ENCODE measurements at regions not wholly inside any gene's neighbourhood (a gene's known extent, or its start where the extent isn't known, plus 50 kb on each side); places are given as distances from the start of the nearest gene placed in this dataset.
A peak's percentile ranks its signal among the peaks of the same experiment; 100 is the strongest.

- H3K27me3 ChIP-seq (ENCODE audit: control insufficient read depth, insufficient read depth, low read length) = peaks cover 9% of the 10 kb centered on the region; the same call in 1 of the 2 replicates
- no peaks in the 10 kb centered on the region for H3K36me3 ChIP-seq (ENCODE audit: control insufficient read depth, insufficient read depth, low read length)
- no peak overlapping the region for H3K4me3 ChIP-seq (ENCODE audit: low read depth, low read length)
- H3K9ac ChIP-seq (ENCODE audit: low read depth, low read length) = no peak overlapping the region
- peaks cover 7% of the 10 kb centered on the region for H3K4me1 ChIP-seq (ENCODE audit: control insufficient read depth, insufficient read depth, low read length)
- no peak overlapping the region for H3K27ac ChIP-seq (ENCODE audit: low read depth, low read length)
- H3K9me3 ChIP-seq (ENCODE audit: control insufficient read depth, insufficient read depth, low read length) = no peaks in the 10 kb centered on the region
Observed at GRCh38 chr9:19939734-19940278, 151.0 kb upstream of the SLC24A2 start.

- Histone ChIP-seq H3K27ac (ENCODE audit: low read depth, low read length) (no peak overlapping the region), H3K9ac (ENCODE audit: low read depth, low read length) (no peak overlapping the region), H3K27me3 (ENCODE audit: control insufficient read depth, insufficient read depth, low read length) (peaks cover 10% of the 10 kb centered on the region; the same call in 1 of the 2 replicates), H3K9me3 (ENCODE audit: control insufficient read depth, insufficient read depth, low read length) (no peaks in the 10 kb centered on the region), H3K4me3 (ENCODE audit: low read depth, low read length) (no peak overlapping the region), H3K4me1 (ENCODE audit: control insufficient read depth, insufficient read depth, low read length) (peaks cover 7% of the 10 kb centered on the region), H3K36me3 (ENCODE audit: control insufficient read depth, insufficient read depth, low read length) (no peaks in the 10 kb centered on the region)
Observed at GRCh38 chr9:19938990-19939733, 150.3 kb upstream of the SLC24A2 start.

- Histone ChIP-seq H3K27me3 (ENCODE audit: control insufficient read depth, insufficient read depth, low read length) (peaks cover 26% of the 10 kb centered on the region), H3K4me1 (ENCODE audit: control insufficient read depth, insufficient read depth, low read length) (peaks cover 7% of the 10 kb centered on the region), H3K27ac (ENCODE audit: low read depth, low read length) (no peak overlapping the region), H3K4me3 (ENCODE audit: low read depth, low read length) (no peak overlapping the region), H3K9me3 (ENCODE audit: control insufficient read depth, insufficient read depth, low read length) (no peaks in the 10 kb centered on the region), H3K36me3 (ENCODE audit: control insufficient read depth, insufficient read depth, low read length) (no peaks in the 10 kb centered on the region), H3K9ac (ENCODE audit: low read depth, low read length) (no peak overlapping the region)
Observed at GRCh38 chr9:19937121-19937520, 148.3 kb upstream of the SLC24A2 start.

GRCh38 chr9:19936598-19936997, 147.8 kb upstream of the SLC24A2 start:
- Histone ChIP-seq H3K36me3 (ENCODE audit: control insufficient read depth, insufficient read depth, low read length) (no peaks in the 10 kb centered on the region), H3K9me3 (ENCODE audit: control insufficient read depth, insufficient read depth, low read length) (no peaks in the 10 kb centered on the region), H3K4me3 (ENCODE audit: low read depth, low read length) (no peak overlapping the region), H3K4me1 (ENCODE audit: control insufficient read depth, insufficient read depth, low read length) (peaks cover 7% of the 10 kb centered on the region), H3K9ac (ENCODE audit: low read depth, low read length) (no peak overlapping the region), H3K27ac (ENCODE audit: low read depth, low read length) (no peak overlapping the region), H3K27me3 (ENCODE audit: control insufficient read depth, insufficient read depth, low read length) (peaks cover 26% of the 10 kb centered on the region)

GRCh38 chr9:19935422-19935821, 146.6 kb upstream of the SLC24A2 start:
- Histone ChIP-seq H3K4me1 (ENCODE audit: control insufficient read depth, insufficient read depth, low read length) (peaks cover 7% of the 10 kb centered on the region), H3K4me3 (ENCODE audit: low read depth, low read length) (no peak overlapping the region), H3K27me3 (ENCODE audit: control insufficient read depth, insufficient read depth, low read length) (peaks cover 26% of the 10 kb centered on the region), H3K9ac (ENCODE audit: low read depth, low read length) (no peak overlapping the region), H3K27ac (ENCODE audit: low read depth, low read length) (no peak overlapping the region), H3K9me3 (ENCODE audit: control insufficient read depth, insufficient read depth, low read length) (no peaks in the 10 kb centered on the region), H3K36me3 (ENCODE audit: control insufficient read depth, insufficient read depth, low read length) (no peaks in the 10 kb centered on the region)

- peak overlapping the region; percentile 38 for H3K4me3 ChIP-seq (ENCODE audit: low read depth, low read length)
- peaks cover 7% of the 10 kb centered on the region for H3K4me1 ChIP-seq (ENCODE audit: control insufficient read depth, insufficient read depth, low read length)
- peaks cover 26% of the 10 kb centered on the region for H3K27me3 ChIP-seq (ENCODE audit: control insufficient read depth, insufficient read depth, low read length)
- H3K27ac ChIP-seq (ENCODE audit: low read depth, low read length) = no peak overlapping the region
- peak overlapping the region; percentile 13; the same call in 1 of the 2 replicates for H3K9ac ChIP-seq (ENCODE audit: low read depth, low read length)
- H3K9me3 ChIP-seq (ENCODE audit: control insufficient read depth, insufficient read depth, low read length) = no peaks in the 10 kb centered on the region
- no peaks in the 10 kb centered on the region for H3K36me3 ChIP-seq (ENCODE audit: control insufficient read depth, insufficient read depth, low read length)
Observed at GRCh38 chr9:19934301-19934871, 145.5 kb upstream of the SLC24A2 start.

GRCh38 chr9:19931098-19931890, 142.5 kb upstream of the SLC24A2 start:
- Histone ChIP-seq H3K36me3 (ENCODE audit: control insufficient read depth, insufficient read depth, low read length) (no peaks in the 10 kb centered on the region), H3K27me3 (ENCODE audit: control insufficient read depth, insufficient read depth, low read length) (peaks cover 40% of the 10 kb centered on the region), H3K9me3 (ENCODE audit: control insufficient read depth, insufficient read depth, low read length) (no peaks in the 10 kb centered on the region), H3K9ac (ENCODE audit: low read depth, low read length) (no peak overlapping the region), H3K27ac (ENCODE audit: low read depth, low read length) (no peak overlapping the region), H3K4me3 (ENCODE audit: low read depth, low read length) (no peak overlapping the region), H3K4me1 (ENCODE audit: control insufficient read depth, insufficient read depth, low read length) (peaks cover 14% of the 10 kb centered on the region)

GRCh38 chr9:19927560-19927959, 138.7 kb upstream of the SLC24A2 start:
- no peak overlapping the region for H3K4me3 ChIP-seq (ENCODE audit: low read depth, low read length)
- no peaks in the 10 kb centered on the region for H3K9me3 ChIP-seq (ENCODE audit: control insufficient read depth, insufficient read depth, low read length)
- H3K27me3 ChIP-seq (ENCODE audit: control insufficient read depth, insufficient read depth, low read length) = peaks cover 29% of the 10 kb centered on the region
- peaks cover 11% of the 10 kb centered on the region; the same call in 1 of the 2 replicates for H3K4me1 ChIP-seq (ENCODE audit: control insufficient read depth, insufficient read depth, low read length)
- no peaks in the 10 kb centered on the region for H3K36me3 ChIP-seq (ENCODE audit: control insufficient read depth, insufficient read depth, low read length)
- H3K9ac ChIP-seq (ENCODE audit: low read depth, low read length) = no peak overlapping the region
- H3K27ac ChIP-seq (ENCODE audit: low read depth, low read length) = no peak overlapping the region

- H3K27ac ChIP-seq (ENCODE audit: low read depth, low read length) = no peak overlapping the region
- H3K27me3 ChIP-seq (ENCODE audit: control insufficient read depth, insufficient read depth, low read length) = peaks cover 29% of the 10 kb centered on the region
- H3K9me3 ChIP-seq (ENCODE audit: control insufficient read depth, insufficient read depth, low read length) = no peaks in the 10 kb centered on the region
- H3K9ac ChIP-seq (ENCODE audit: low read depth, low read length) = no peak overlapping the region
- H3K36me3 ChIP-seq (ENCODE audit: control insufficient read depth, insufficient read depth, low read length) = no peaks in the 10 kb centered on the region
- peak overlapping the region; percentile 49; the same call in 1 of the 2 replicates for H3K4me3 ChIP-seq (ENCODE audit: low read depth, low read length)
- H3K4me1 ChIP-seq (ENCODE audit: control insufficient read depth, insufficient read depth, low read length) = peaks cover 11% of the 10 kb centered on the region; the same call in 1 of the 2 replicates
Observed at GRCh38 chr9:19926774-19927173, 137.9 kb upstream of the SLC24A2 start.

GRCh38 chr9:19925674-19926503, 137.1 kb upstream of the SLC24A2 start:
- H3K27me3 ChIP-seq (ENCODE audit: control insufficient read depth, insufficient read depth, low read length) = peaks cover 29% of the 10 kb centered on the region
- H3K27ac ChIP-seq (ENCODE audit: low read depth, low read length) = no peak overlapping the region
- H3K36me3 ChIP-seq (ENCODE audit: control insufficient read depth, insufficient read depth, low read length) = no peaks in the 10 kb centered on the region
- H3K9me3 ChIP-seq (ENCODE audit: control insufficient read depth, insufficient read depth, low read length) = no peaks in the 10 kb centered on the region
- H3K4me3 ChIP-seq (ENCODE audit: low read depth, low read length) = peak overlapping the region; percentile 49
- 0 out of 2 replicates have a peak overlapping the region, but pooled peaks have one; percentile 14 for H3K9ac ChIP-seq (ENCODE audit: low read depth, low read length)
- H3K4me1 ChIP-seq (ENCODE audit: control insufficient read depth, insufficient read depth, low read length) = peaks cover 11% of the 10 kb centered on the region; the same call in 1 of the 2 replicates
